Effector memory CD4-positive, alpha-beta T cell (primary cell): ENCODE measurements at regions not wholly inside any gene's neighbourhood (a gene's known extent, or its start where the extent isn't known, plus 50 kb on each side); places are given as distances from the start of the nearest gene placed in this dataset.

ENCODE experiments used
- DNase-seq, 3 donors: peaks; one replicate each; pipeline ENCODE4 v3.0.0-alpha.2; 2020
- H3K27ac ChIP-seq: 2 replicates; pipeline ENCODE4 v1.7.0; 2013; ENCODE audit warnings: mild to moderate bottlenecking, low read length, moderate library complexity; ENCODE audit not compliant: insufficient read depth, poor library complexity, severe bottlenecking
- H3K27me3 ChIP-seq: replicated peaks from 2 replicates; pipeline ENCODE4 v1.7.0; 2013; ENCODE audit warnings: mild to moderate bottlenecking, low read length; ENCODE audit not compliant: insufficient read depth, control insufficient read depth, poor library complexity, severe bottlenecking
- H3K36me3 ChIP-seq: 2 replicates; pipeline ENCODE4 v1.7.0; 2013; ENCODE audit warnings: mild to moderate bottlenecking, low read length, moderate library complexity; ENCODE audit not compliant: control insufficient read depth, insufficient read depth
- H3K4me1 ChIP-seq: 2 replicates; pipeline ENCODE4 v1.7.0; 2013; ENCODE audit warnings: low read length, mild to moderate bottlenecking; ENCODE audit not compliant: control insufficient read depth, insufficient read depth, poor library complexity, severe bottlenecking
- H3K4me3 ChIP-seq: 2 replicates; pipeline ENCODE4 v1.7.0; 2013; ENCODE audit warnings: low read length, low read depth, mild to moderate bottlenecking; ENCODE audit not compliant: insufficient read depth, poor library complexity, severe bottlenecking
- H3K9me3 ChIP-seq: 2 replicates; pipeline ENCODE4 v1.7.0; 2013; ENCODE audit warnings: mild to moderate bottlenecking, low read length, moderate library complexity; ENCODE audit not compliant: control insufficient read depth

- no peak for DNase-seq
- no peaks in the 10 kb centered on the region for H3K4me1 ChIP-seq
Observed at GRCh38 chr1:238673561-238673960, 712.8 kb upstream of the CHRM3 start.

GRCh38 chr1:238672806-238673205 lies 713.6 kb upstream of the CHRM3 start:
- H3K27me3 ChIP-seq = no peaks in the 10 kb centered on the region
- DNase-seq = no peak
- no peaks in the 10 kb centered on the region for H3K36me3 ChIP-seq
- no peak overlapping the region for H3K27ac ChIP-seq
- H3K9me3 ChIP-seq = no peaks in the 10 kb centered on the region
- H3K4me1 ChIP-seq = no peaks in the 10 kb centered on the region
- H3K4me3 ChIP-seq = no peak overlapping the region

More at GRCh38 chr1:238673561-238673960, 712.8 kb upstream of the CHRM3 start:
- Histone ChIP-seq H3K27me3 (no peaks in the 10 kb centered on the region), H3K4me3 (no peak overlapping the region), H3K9me3 (no peaks in the 10 kb centered on the region), H3K36me3 (no peaks in the 10 kb centered on the region), H3K27ac (no peak overlapping the region)

GRCh38 chr1:238672262-238672661 lies 714.1 kb upstream of the CHRM3 start:
- Histone ChIP-seq H3K27me3 (no peaks in the 10 kb centered on the region), H3K4me3 (no peak overlapping the region), H3K4me1 (no peaks in the 10 kb centered on the region), H3K36me3 (no peaks in the 10 kb centered on the region), H3K27ac (no peak overlapping the region), H3K9me3 (no peaks in the 10 kb centered on the region)
- DNase-seq = no peak

- no peaks in the 10 kb centered on the region for H3K4me1 ChIP-seq
Observed at GRCh38 chr1:238664139-238664538, 722.2 kb upstream of the CHRM3 start.

GRCh38 chr1:238660849-238661248 lies 725.5 kb upstream of the CHRM3 start:
- Histone ChIP-seq H3K4me1 (no peaks in the 10 kb centered on the region), H3K4me3 (no peak overlapping the region), H3K9me3 (no peaks in the 10 kb centered on the region), H3K27ac (no peak overlapping the region), H3K27me3 (no peaks in the 10 kb centered on the region), H3K36me3 (no peaks in the 10 kb centered on the region)
- DNase-seq = no peak

More at GRCh38 chr1:238664139-238664538, 722.2 kb upstream of the CHRM3 start:
- H3K27ac ChIP-seq = no peak overlapping the region
- H3K4me3 ChIP-seq = no peak overlapping the region
- no peaks in the 10 kb centered on the region for H3K9me3 ChIP-seq
- DNase-seq = no peak
- no peaks in the 10 kb centered on the region for H3K36me3 ChIP-seq
- no peaks in the 10 kb centered on the region for H3K27me3 ChIP-seq

GRCh38 chr1:238658763-238659162 lies 727.6 kb upstream of the CHRM3 start:
- DNase-seq = no peak

GRCh38 chr1:238653693-238654321 lies 732.6 kb upstream of the CHRM3 start:
- Histone ChIP-seq H3K9me3 (no peaks in the 10 kb centered on the region), H3K27me3 (no peaks in the 10 kb centered on the region), H3K4me3 (no peak overlapping the region), H3K4me1 (no peaks in the 10 kb centered on the region), H3K27ac (no peak overlapping the region), H3K36me3 (no peaks in the 10 kb centered on the region)
- no peak for DNase-seq

More at GRCh38 chr1:238658763-238659162, 727.6 kb upstream of the CHRM3 start:
- no peak overlapping the region for H3K27ac ChIP-seq
- no peaks in the 10 kb centered on the region for H3K4me1 ChIP-seq
- H3K9me3 ChIP-seq = no peaks in the 10 kb centered on the region
- H3K27me3 ChIP-seq = no peaks in the 10 kb centered on the region
- no peak overlapping the region for H3K4me3 ChIP-seq
- no peaks in the 10 kb centered on the region for H3K36me3 ChIP-seq

GRCh38 chr1:238652346-238652968 lies 733.9 kb upstream of the CHRM3 start:
- H3K27ac ChIP-seq = no peak overlapping the region
- no peaks in the 10 kb centered on the region for H3K36me3 ChIP-seq
- no peak overlapping the region for H3K4me3 ChIP-seq
- H3K4me1 ChIP-seq = no peaks in the 10 kb centered on the region
- H3K9me3 ChIP-seq = no peaks in the 10 kb centered on the region
- DNase-seq = no peak
- no peaks in the 10 kb centered on the region for H3K27me3 ChIP-seq

- Histone ChIP-seq H3K4me3 (no peak overlapping the region), H3K9me3 (no peaks in the 10 kb centered on the region), H3K27me3 (no peaks in the 10 kb centered on the region), H3K4me1 (no peaks in the 10 kb centered on the region), H3K36me3 (no peaks in the 10 kb centered on the region), H3K27ac (no peak overlapping the region)
- no peak for DNase-seq
Observed at GRCh38 chr1:238649200-238649599, 737.2 kb upstream of the CHRM3 start.

GRCh38 chr1:238648751-238649150 lies 737.6 kb upstream of the CHRM3 start:
- Histone ChIP-seq H3K4me3 (no peak overlapping the region), H3K4me1 (no peaks in the 10 kb centered on the region), H3K36me3 (no peaks in the 10 kb centered on the region), H3K27ac (no peak overlapping the region), H3K9me3 (no peaks in the 10 kb centered on the region), H3K27me3 (no peaks in the 10 kb centered on the region)
- DNase-seq = no peak
